ENCODE measurements at regions not wholly inside any gene's neighbourhood (a gene's known extent, or its start where the extent isn't known, plus 50 kb on each side); places are given as distances from the start of the nearest gene placed in this dataset.

DNA sequence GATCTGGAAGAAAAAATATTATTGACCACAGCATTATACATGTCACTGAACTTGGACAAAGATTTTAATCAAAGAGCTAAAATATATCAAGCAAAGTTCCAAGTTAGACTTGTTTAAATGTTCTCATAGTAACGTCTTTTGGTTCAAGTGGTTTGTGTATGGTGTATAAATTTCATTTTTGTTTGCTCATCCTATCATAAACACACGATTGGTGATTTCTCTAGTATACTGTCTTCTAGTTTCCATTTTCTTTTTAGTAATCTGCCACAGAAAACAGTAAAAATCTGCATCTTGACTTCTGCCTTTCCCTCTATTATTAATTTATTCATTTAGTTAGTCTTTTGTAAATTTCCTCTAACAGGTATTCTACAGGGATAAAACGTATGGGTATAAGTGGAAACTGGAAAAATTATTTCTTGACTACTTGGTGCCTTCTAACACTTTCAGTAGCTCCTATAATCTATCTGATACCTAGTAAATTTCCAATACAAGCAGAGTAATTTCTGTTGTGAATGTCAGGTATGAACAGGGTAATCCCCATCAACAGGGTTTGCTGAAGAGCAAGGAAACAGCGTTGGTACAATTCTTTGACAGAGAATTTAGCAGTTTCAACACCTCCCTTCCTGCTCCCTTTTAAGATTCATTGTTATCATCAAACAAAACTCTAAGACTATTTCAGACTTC, 268.0 kb downstream of the PTPRC start:
- no peak for DNase-seq

GRCh38 chr1:198907423-198907746, 268.5 kb downstream of the PTPRC start:
- no peak for DNase-seq

DNA sequence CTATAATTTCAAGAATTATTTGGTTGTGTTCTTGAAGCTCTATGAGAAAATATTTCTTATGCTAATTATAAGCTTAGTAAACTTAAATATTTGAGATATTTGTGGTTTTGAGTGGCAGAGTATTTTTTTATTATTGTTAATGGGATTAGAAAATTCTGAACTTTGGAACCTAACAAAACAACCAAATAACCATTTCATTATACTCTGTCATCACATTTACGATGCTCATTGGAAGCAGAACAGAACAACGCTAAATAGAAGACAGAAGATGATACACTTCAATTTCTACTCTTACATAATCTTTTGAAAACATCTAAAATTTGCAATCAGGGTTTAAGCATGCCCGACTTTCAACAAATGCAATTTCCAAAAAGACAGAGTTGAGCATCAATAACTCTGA, 270.2 kb downstream of the PTPRC start:
- DNase-seq = no peak

DNA sequence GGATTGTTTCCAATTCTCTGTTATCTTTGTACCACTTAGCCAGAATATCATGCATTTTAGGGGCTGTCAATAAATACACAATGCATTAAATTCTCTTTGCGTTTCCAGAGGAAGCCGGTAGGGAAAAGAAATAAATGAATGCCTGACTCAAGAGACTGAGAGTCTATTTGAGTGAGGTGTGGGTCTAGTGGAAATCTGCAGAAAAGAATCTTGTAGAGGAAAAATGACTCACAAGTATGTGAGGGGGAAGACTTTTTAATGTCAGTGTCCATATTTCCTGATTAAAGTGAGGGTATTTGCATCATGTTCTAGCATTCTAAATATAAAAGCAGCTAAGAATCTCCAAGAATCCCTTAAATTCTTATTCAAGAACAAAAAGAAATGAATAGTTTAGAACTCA, 271.1 kb downstream of the PTPRC start:
- DNase-seq = no peak

GRCh38 chr1:198910816-198911215, 272.0 kb downstream of the PTPRC start:
- DNase-seq = no peak

- DNase-seq = no peak
Measured at GRCh38 chr1:198912046-198912445, 273.2 kb downstream of the PTPRC start.

DNA sequence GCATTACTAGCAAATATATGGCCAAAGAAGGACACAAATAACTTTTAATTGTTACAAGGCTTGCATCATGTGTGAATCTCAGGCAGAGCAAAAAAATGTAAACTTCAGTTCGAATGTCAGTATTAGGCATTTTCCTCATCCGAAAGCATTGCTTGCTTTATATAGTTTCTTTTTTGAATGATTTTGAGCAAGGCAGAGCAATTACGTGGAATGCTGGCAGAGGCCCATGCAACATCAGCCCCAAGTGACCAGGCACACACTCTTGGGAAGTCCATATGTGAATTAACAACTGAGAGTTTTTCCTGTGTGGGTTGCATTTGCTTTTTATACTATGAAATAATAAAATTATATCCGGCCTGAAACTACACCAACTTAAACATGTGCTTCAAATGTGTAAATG, 274.8 kb downstream of the PTPRC start:
- no peak for DNase-seq

DNA sequence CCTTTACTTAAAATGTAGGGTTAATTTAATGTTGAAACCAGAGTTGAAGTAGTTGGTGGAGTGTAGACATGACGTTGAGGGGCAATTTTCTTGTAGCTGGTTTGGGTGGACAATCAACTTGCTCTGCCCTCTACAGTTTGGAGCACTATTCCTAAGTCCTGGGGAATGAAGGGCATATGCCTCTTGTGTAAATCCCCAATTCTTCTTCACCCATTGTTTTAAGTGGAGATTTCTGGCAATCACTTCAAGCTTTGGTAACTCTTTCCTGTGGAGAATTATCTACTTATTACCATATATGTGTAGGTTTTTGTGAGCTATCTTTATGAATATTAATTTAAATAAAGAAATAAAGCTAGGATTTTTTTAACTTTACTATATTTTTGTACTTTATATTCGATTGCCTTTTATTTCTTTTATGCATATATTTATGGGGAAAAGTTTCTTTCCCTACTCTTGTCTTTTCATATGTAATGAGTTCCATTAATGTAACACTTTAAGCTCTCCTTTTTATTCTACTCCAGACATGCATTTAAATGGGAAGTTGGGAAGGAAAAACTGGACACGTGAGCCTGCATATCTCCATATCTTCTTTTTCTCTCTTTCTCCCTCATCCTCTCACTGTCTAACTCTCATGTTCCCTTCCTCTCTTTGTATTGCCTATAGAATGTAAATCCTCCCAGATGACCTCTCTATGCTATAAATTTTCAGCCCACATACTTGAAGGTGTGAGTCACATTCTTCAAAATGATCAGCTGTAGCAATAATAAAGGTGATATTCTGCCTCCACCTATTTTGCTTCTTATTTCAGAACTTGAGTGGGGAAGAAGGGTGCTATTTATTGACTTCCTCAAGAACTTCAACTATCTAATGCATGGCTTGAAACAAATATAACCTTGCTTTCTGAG, 276.7 kb downstream of the PTPRC start:
- DNase-seq = no peak

DNA sequence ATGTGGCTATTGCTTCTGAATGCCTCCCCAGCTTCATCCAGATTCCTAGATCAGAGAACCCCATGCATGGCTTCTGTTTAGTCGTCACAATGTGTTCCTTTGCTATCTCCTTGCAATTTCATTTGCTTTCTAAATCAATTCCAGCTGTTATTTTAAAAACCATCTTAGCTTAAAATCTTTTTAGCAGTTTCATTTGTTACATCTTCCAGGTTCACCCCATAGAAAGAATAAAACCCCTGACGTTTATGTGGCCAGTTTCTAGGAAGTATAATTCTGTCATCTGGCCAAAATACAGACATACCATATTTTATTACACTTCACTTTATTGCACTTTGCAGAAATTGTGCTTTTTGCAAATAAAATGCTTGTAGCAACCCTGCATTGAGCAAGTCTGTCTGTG, 278.4 kb downstream of the PTPRC start:
- DNase-seq = no peak

DNA sequence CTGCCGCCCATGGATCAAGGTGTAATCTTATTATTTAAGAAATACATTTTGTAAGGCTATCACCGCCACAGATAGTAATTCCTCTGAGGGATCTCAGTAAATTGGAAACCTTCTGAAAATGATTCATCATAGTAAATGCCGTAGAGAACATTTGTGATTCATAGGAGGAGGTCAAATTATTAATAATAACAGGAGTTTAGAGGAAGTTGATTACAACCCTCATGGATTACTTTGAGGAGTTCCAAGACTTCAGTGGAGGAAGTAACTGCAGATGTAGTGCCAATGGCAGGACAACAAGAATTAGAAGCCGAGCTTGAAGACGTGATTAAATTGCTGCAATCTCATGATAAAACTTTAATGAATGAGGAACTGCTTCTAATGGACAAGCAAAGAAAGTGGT, 280.1 kb downstream of the PTPRC start:
- DNase-seq = no peak

- DNase-seq = no peak
Measured at GRCh38 chr1:198919667-198920398, 281.0 kb downstream of the PTPRC start.

DNA sequence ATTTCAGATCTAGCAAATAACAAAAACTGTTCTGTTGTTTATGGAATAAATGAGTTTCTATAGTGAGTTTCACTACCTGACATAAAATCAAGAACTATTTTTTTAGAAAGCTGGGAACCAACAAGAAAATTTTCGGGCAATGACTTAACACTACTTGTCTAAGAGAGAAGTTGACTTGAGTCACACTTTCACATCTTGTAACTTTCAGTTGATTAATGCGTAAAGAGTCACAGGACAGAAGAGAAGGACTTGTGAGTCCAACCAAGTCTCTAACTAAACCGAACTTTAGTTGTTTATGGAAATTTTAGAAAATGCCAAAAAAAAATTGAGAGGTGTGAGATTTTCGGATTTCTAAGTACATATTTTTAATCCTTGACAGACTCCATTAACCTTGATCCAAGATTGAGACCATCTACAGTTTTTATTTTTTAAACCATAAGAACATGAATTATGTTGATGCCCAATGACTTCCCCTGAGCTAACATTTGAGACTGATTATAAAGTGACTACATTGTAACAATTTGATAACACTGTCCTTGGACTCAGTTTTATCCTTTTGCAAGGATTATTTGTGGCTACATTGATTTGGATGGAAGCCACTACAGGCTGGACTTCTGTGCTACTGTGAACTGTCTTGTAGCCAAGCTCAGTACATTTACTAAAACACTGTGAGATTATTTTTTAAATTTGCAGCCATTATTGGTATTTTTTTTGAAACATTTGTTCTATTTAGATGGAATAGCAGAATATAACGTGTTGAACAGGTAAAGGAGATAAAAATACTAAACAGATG, 284.0 kb downstream of the PTPRC start:
- no peak for DNase-seq

DNA sequence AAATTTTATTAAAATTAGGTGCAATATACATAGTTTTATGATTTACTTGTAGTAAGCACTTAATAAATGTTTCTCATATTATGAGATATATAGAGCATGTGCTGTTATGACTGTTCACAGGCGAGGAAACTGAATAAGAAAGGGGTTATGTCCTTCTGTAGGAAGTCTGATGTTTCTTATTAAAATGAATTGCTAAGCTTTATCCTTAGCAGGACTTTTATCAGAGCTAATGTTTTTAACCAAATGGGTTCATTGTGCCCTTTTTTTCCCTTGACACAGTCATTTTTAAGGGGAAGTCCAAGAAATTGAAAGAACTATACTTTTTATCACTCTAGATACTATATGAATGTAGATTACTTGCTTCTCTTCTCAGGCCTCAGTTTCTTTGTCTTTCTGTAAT, 285.2 kb downstream of the PTPRC start:
- no peak for DNase-seq

DNA sequence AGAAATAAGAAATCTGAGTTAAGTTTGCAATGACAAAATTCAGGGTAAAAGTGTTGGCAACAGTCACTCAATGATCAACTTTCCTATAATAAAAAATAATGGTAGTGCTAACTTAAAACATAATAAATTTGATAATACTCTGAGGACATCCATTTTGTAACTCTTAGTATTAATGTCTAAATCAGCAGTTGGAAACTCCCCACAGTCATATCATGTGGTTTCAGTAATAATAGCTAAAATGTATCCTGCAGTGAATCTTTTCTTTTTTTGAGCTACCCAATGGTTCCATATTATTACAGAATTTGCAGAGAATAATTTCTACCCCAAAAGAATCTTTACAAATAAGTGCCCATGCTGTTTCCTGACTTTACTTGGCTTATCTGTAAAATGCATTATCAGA, 286.7 kb downstream of the PTPRC start:
- DNase-seq = no peak

DNA sequence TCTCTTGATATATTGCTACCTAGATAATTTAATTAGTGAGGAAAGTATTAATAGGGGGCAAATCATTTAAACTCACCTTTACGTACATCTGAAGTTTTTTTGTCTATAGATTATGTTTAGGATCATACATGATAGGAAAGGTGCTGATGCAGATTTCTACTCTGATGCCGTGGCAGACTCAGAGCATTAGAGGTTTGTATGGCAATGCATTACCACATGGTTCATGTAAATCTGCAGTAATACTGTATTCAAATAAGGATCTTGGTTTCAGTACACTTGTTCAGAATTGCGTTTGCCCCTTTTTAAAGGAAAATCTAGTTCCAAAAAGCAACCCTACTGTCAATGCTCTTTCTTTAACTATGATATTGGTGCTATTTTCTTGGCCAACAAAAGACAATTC, 288.3 kb downstream of the PTPRC start:
- DNase-seq = no peak

DNA sequence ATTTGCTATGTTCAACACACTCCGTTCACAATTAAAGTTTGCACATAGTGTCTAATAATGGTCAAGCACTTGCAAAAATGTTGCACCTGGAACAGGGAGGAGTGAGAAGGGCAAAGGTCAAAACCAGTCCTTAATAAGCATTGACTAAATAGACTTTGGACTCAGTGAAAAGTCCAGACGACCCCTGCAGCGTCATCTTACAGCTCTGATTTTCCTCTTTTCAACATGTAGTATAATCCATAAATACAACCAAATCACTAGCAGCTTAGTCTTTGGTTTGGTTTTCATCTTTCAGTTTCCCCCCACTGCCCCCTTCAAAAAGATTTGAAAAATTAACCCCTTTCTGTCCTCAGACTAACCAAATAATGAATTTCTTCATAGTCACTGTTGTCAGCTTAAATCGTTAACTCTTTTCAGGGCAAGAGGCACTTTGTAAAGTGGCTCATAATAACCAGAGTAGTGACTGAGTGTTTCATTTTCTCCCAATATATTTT, 290.3 kb downstream of the PTPRC start:
- DNase-seq = no peak

- DNase-seq = peak; percentile 21
Measured at GRCh38 chr1:198929961-198930599, 291.2 kb downstream of the PTPRC start.

- no peak for DNase-seq
Measured at GRCh38 chr1:198932351-198932991, 293.6 kb downstream of the PTPRC start.

DNA sequence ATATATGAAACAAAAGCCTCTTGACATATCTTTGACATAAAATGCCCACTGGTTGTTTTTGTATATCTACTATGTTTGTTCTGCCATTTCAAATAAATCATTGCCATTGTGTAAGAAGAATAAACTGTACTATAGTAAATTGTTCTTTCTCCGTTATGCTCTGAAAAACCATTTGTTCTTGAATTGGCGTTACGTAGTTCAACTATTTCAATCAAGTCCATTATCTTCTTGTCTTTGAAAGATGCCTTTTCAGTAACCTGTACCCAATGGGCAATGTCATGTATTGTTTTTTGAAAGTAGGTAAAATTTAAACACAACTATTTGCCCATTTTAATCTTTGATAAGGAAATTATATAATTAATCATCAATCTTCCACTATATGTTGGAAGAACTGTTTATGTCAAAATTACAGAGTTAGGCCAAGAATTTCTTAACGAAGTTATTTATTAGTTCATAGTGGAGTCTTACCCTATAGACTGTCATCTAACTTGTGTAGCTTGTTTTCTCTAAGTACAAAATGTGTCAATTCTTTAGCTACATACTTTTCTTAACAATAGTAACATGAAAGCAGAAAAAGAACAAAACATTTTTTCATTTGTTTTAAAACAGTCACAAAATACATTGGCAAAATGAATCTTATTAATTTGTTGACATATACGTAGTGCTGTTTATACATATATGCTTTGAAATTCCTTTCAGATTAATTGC, 294.8 kb downstream of the PTPRC start:
- DNase-seq = no peak

DNA sequence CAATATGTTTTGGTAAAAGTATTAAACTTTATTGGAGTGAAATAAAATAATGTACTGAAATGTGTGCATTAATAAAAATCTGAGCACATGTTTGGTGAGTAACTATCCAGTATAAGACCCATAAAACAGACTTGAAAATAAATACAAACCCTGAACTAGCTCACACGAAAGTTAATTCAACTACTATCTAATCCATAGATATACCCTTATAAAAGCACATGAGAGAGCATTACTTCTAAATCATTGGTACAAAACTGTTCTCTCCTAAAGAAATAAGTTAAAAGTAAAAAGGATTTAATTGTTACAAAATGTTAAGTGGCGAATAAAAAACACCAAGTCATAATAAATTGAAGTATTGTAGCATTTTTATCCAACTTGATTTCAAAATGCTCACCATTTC, 295.6 kb downstream of the PTPRC start:
- DNase-seq = no peak

DNA sequence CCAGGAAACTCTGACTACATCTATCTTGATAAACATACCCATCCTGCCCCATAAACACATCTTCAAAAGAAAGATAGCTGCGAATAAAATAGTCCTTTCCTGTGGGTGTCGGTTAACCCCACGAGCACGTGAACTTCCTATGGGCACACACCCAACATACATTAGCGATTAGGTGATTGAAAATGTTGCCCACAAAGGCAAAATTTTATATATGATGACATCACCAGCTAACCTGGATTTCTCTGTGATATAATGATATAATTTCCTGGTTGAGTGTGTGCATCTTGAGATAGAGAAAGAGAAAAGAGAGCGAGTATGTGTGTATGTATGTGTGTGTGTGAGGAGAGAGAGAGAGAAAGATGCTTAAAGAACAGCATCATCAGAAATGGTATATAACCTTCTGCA, 296.1 kb downstream of the PTPRC start:
- DNase-seq = peak; percentile 27

Data from NCI-H1105 (cell line).